HepG2 (cell line): ENCODE measurements at regions not wholly inside any gene's neighbourhood (a gene's known extent, or its start where the extent isn't known, plus 50 kb on each side); places are given as distances from the start of the nearest gene placed in this dataset.

Source experiments
- ATAC-seq: fragments of 200-7000 bp; cut with Tn5 transposase; 3 replicates; pipeline ENCODE4 v1.9.1; 2020; ENCODE audit warnings: mild to moderate bottlenecking, moderate library complexity
- BruUV-seq: library from RNA; stranded (reverse); fragments of 400-500 nt; replicated peaks from 2 replicates; lab custom pipeline; 2021; lab: Mats Ljungman, UMichigan
- CTCF ChIA-PET: fragments of 300-600 bp; formaldehyde crosslinking; extraction: SDS; loops from one replicate; lab custom pipeline; 2021; ENCODE audit warnings: low total read pairs, inconsistent platforms, low intra/inter-chr PET ratio; lab: Yijun Ruan, JAX
- POLR2A ChIA-PET: fragments of 350-600 bp; sonication (Branson Sonifier 250); formaldehyde crosslinking; loops from one replicate; lab custom pipeline; 2020; ENCODE audit warnings: antibody characterized with exemption, inconsistent platforms; lab: Yijun Ruan, JAX
- DNase-seq: peaks from one replicate; pipeline ENCODE4 v3.0.0-alpha.2; 2015; ENCODE audit warnings: low spot score
- FAIRE-seq: peaks from 3 replicates; lab custom pipeline; 2011; peaks lifted over from hg19 to GRCh38; lab: Jason Lieb, UNC
- H2AFZ ChIP-seq: one replicate; pipeline ENCODE4 v1.6.1; 2011; ENCODE audit warnings: low read length, inconsistent platforms
- H3K27ac ChIP-seq: fragments of 300-600 bp; 3 replicates; pipeline ENCODE4 v1.8.0; 2011; ENCODE audit warnings: mixed run types, mild to moderate bottlenecking, mixed read lengths, low read length, inconsistent platforms; ENCODE audit not compliant: insufficient read depth; ENCODE audit errors: extremely low read length
- H3K27me3 ChIP-seq, 2 experiments: fragments of 200-600 bp in 1 of 2; 2 replicates in 1 of 2; 3 replicates in 1 of 2; pipeline versions ENCODE4 v1.6.0 to v1.8.0; 2011; ENCODE audit warnings: low read length in 2 of 2, mild to moderate bottlenecking in 2 of 2, moderate library complexity in 2 of 2, inconsistent platforms in 1 of 2; ENCODE audit not compliant: insufficient read depth in 2 of 2, control insufficient read depth in 1 of 2
- H3K36me3 ChIP-seq, 2 experiments: fragments of 200-600 bp in 1 of 2; replicated peaks in 1 of 2; 2 replicates in 1 of 2; 3 replicates in 1 of 2; pipeline versions ENCODE4 v1.5.1 to v1.8.0; 2011; ENCODE audit warnings: low read length in 2 of 2, inconsistent platforms in 1 of 2; ENCODE audit not compliant: insufficient read depth in 2 of 2, control insufficient read depth in 1 of 2
- H3K4me1 ChIP-seq: 2 replicates; pipeline ENCODE4 v1.5.1; 2012; ENCODE audit warnings: low read length, inconsistent platforms; ENCODE audit not compliant: insufficient read depth
- H3K4me2 ChIP-seq: 2 replicates; pipeline ENCODE4 v1.6.0; 2011; ENCODE audit warnings: low read depth, low read length, inconsistent platforms
- H3K4me3 ChIP-seq, 3 experiments: fragments of 200-600 bp in 1 of 3; sonication (generic), shearing (Covaris generic) in 1 of 3; replicated peaks in 1 of 3; 2 replicates each; pipeline ENCODE4 v1.5.1; 2011 to 2016; ENCODE audit warnings: low read length in 3 of 3, inconsistent platforms in 2 of 3, low read depth in 2 of 3, mild to moderate bottlenecking in 2 of 3, control low read depth in 1 of 3, mixed read lengths in 1 of 3; ENCODE audit not compliant: insufficient read depth in 1 of 3
- H3K79me2 ChIP-seq: one replicate; pipeline ENCODE4 v1.6.1; 2011; ENCODE audit warnings: low read length, inconsistent platforms; ENCODE audit not compliant: insufficient read depth
- H3K9ac ChIP-seq: 2 replicates; pipeline ENCODE4 v1.6.0; 2011; ENCODE audit warnings: mild to moderate bottlenecking, low read depth, low read length, inconsistent platforms; ENCODE audit not compliant: insufficient read depth
- H3K9me3 ChIP-seq: 2 replicates; pipeline ENCODE4 v1.5.1; 2012; ENCODE audit warnings: mild to moderate bottlenecking, low read length
- H4K20me1 ChIP-seq: 2 replicates; pipeline ENCODE4 v1.6.0; 2011; ENCODE audit warnings: inconsistent platforms, mild to moderate bottlenecking, low read length, moderate library complexity; ENCODE audit not compliant: insufficient read depth
- IKZF1 ChIP-seq: fragments of 450-650 bp; IDR thresholded peaks from 2 replicates; pipeline ENCODE4 v1.7.1; 2016
- MXI1 ChIP-seq: IDR thresholded peaks from 3 replicates; pipeline ENCODE4 v1.6.1; 2012; ENCODE audit warnings: low read depth, low read length, inconsistent platforms, borderline replicate concordance
- TCF12 ChIP-seq, 2 experiments: fragments of 450-650 bp in 1 of 2; sonication (generic) in 1 of 2; formaldehyde crosslinking in 1 of 2; IDR thresholded peaks; 2 replicates each; pipeline versions ENCODE4 v1.6.1 to v1.8.0; 2017 to 2022; ENCODE audit warnings: antibody characterized with exemption in 1 of 2, mild to moderate bottlenecking in 1 of 2, missing genetic modification reagents in 1 of 2, moderate library complexity in 1 of 2
- ZNF24 ChIP-seq: fragments of 450-650 bp; IDR thresholded peaks from 2 replicates; pipeline ENCODE4 v1.6.1; 2017; ENCODE audit warnings: antibody characterized with exemption, mild to moderate bottlenecking
- WGBS: methylation state at CpG from one replicate; pipeline ENCODE4 v1.1.6; 2017; ENCODE audit warnings: low lambda C conversion rate; 5-methylcytosine and 5-hydroxymethylcytosine counted together
- in situ Hi-C: cut with HindIII; loops from 2 replicates; pipeline ENCODE4 v1.10.0; 2017; ENCODE audit warnings: low pct_unique_long_range_greater_than_20kb; ENCODE audit not compliant: extremely low pct_ligation_motif_present
- intact Hi-C: fragments of 100-400 bp; cut with micrococcal nuclease; formaldehyde crosslinking; loops from one replicate; pipeline ENCODE4 v1.10.0; 2022; ENCODE audit not compliant: unreplicated experiment
- TF ChIP-seq, protein P1 (sequence below): sonication (generic); formaldehyde crosslinking; conservative IDR thresholded peaks from 2 replicates; pipeline ENCODE4 v1.8.1; 2023; ENCODE audit warnings: missing genetic modification reagents
- TF ChIP-seq, protein P2 (sequence below): sonication (generic); formaldehyde crosslinking; IDR thresholded peaks from 2 replicates; pipeline ENCODE4 v1.5.1; 2020; ENCODE audit warnings: mild to moderate bottlenecking, moderate library complexity, missing genetic modification reagents
- TF ChIP-seq, protein P3 (sequence below): sonication (generic); formaldehyde crosslinking; IDR thresholded peaks from 2 replicates; pipeline ENCODE4 v1.5.1; 2020; ENCODE audit warnings: missing genetic modification reagents, mild to moderate bottlenecking, borderline replicate concordance
- TF ChIP-seq, protein P4 (sequence below): sonication (generic); formaldehyde crosslinking; IDR thresholded peaks from 2 replicates; pipeline ENCODE4 v1.4.0; 2020; ENCODE audit warnings: missing genetic modification reagents
- TF ChIP-seq, protein P5 (sequence below): sonication (generic); formaldehyde crosslinking; IDR thresholded peaks from 2 replicates; pipeline ENCODE4 v1.4.0; 2020; ENCODE audit warnings: missing genetic modification reagents, borderline replicate concordance
- TF ChIP-seq, protein P6 (sequence below): sonication (generic); formaldehyde crosslinking; IDR thresholded peaks from 2 replicates; pipeline ENCODE4 v1.4.0; 2020; ENCODE audit warnings: missing genetic modification reagents
- TF ChIP-seq, protein P7 (sequence below): sonication (generic); formaldehyde crosslinking; IDR thresholded peaks from 2 replicates; pipeline ENCODE4 v1.5.0; 2020; ENCODE audit warnings: mild to moderate bottlenecking, missing genetic modification reagents

DNA sequence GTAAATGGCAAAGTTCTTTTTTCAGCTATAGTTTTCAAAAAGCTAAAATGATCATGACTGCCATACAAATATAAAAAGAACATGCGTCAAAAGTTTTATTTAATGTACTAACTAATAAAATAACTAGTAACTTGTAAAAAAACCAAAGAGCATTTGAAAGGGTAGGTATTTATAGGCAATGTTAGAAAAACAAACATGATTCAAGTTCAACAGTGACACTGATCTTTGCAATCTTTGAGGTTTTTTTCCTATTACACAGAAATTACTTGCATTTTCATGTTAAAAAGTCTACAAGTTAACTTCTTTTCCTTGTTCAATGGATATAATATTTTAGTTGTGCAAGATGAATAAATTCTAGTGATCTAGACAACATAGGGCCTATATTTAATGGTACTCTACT lies 72.3 kb upstream of the GRID2 start:
- no peaks in the 10 kb centered on the region for H3K36me3 ChIP-seq
- no peak overlapping the region for H2AFZ ChIP-seq
- intact Hi-C loops = no loop called here
- in situ Hi-C loops = no loop called here
- no peaks in the 10 kb centered on the region for H3K9me3 ChIP-seq
- no peak overlapping the region for H3K27ac ChIP-seq
- H3K4me3 ChIP-seq = no peak overlapping the region
- no peak overlapping the region for H3K9ac ChIP-seq
- DNase-seq (no peak), FAIRE-seq (no peak), ATAC-seq (no peak)
- BruUV-seq = no TSS peak
- H3K27me3 ChIP-seq = no peaks in the 10 kb centered on the region
- H4K20me1 ChIP-seq = no peaks in the 10 kb centered on the region
- no peaks in the 10 kb centered on the region for H3K4me1 ChIP-seq
- H3K4me2 ChIP-seq = no peak overlapping the region
- CTCF ChIA-PET = no interaction called here
- 7% methylated on average over 1 of the region's 1 CpG for WGBS
- POLR2A ChIA-PET = no interaction called here
- no peaks in the 10 kb centered on the region for H3K79me2 ChIP-seq
- TF ChIP-seq, protein P1, sequence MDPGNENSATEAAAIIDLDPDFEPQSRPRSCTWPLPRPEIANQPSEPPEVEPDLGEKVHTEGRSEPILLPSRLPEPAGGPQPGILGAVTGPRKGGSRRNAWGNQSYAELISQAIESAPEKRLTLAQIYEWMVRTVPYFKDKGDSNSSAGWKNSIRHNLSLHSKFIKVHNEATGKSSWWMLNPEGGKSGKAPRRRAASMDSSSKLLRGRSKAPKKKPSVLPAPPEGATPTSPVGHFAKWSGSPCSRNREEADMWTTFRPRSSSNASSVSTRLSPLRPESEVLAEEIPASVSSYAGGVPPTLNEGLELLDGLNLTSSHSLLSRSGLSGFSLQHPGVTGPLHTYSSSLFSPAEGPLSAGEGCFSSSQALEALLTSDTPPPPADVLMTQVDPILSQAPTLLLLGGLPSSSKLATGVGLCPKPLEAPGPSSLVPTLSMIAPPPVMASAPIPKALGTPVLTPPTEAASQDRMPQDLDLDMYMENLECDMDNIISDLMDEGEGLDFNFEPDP = no peak
- TF ChIP-seq, protein P2, sequence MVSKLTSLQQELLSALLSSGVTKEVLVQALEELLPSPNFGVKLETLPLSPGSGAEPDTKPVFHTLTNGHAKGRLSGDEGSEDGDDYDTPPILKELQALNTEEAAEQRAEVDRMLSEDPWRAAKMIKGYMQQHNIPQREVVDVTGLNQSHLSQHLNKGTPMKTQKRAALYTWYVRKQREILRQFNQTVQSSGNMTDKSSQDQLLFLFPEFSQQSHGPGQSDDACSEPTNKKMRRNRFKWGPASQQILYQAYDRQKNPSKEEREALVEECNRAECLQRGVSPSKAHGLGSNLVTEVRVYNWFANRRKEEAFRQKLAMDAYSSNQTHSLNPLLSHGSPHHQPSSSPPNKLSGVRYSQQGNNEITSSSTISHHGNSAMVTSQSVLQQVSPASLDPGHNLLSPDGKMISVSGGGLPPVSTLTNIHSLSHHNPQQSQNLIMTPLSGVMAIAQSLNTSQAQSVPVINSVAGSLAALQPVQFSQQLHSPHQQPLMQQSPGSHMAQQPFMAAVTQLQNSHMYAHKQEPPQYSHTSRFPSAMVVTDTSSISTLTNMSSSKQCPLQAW (CRISPR knock-in tag) = no peak
- TF ChIP-seq, protein P3, sequence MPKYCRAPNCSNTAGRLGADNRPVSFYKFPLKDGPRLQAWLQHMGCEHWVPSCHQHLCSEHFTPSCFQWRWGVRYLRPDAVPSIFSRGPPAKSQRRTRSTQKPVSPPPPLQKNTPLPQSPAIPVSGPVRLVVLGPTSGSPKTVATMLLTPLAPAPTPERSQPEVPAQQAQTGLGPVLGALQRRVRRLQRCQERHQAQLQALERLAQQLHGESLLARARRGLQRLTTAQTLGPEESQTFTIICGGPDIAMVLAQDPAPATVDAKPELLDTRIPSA (CRISPR knock-in tag) = no peak
- TF ChIP-seq, protein P4, sequence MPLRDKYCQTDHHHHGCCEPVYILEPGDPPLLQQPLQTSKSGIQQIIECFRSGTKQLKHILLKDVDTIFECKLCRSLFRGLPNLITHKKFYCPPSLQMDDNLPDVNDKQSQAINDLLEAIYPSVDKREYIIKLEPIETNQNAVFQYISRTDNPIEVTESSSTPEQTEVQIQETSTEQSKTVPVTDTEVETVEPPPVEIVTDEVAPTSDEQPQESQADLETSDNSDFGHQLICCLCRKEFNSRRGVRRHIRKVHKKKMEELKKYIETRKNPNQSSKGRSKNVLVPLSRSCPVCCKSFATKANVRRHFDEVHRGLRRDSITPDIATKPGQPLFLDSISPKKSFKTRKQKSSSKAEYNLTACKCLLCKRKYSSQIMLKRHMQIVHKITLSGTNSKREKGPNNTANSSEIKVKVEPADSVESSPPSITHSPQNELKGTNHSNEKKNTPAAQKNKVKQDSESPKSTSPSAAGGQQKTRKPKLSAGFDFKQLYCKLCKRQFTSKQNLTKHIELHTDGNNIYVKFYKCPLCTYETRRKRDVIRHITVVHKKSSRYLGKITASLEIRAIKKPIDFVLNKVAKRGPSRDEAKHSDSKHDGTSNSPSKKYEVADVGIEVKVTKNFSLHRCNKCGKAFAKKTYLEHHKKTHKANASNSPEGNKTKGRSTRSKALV (CRISPR knock-in tag) = no peak
- TF ChIP-seq, protein P5, sequence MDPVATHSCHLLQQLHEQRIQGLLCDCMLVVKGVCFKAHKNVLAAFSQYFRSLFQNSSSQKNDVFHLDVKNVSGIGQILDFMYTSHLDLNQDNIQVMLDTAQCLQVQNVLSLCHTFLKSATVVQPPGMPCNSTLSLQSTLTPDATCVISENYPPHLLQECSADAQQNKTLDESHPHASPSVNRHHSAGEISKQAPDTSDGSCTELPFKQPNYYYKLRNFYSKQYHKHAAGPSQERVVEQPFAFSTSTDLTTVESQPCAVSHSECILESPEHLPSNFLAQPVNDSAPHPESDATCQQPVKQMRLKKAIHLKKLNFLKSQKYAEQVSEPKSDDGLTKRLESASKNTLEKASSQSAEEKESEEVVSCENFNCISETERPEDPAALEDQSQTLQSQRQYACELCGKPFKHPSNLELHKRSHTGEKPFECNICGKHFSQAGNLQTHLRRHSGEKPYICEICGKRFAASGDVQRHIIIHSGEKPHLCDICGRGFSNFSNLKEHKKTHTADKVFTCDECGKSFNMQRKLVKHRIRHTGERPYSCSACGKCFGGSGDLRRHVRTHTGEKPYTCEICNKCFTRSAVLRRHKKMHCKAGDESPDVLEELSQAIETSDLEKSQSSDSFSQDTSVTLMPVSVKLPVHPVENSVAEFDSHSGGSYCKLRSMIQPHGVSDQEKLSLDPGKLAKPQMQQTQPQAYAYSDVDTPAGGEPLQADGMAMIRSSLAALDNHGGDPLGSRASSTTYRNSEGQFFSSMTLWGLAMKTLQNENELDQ (CRISPR knock-in tag) = no peak
- TF ChIP-seq IKZF1 = no peak
- TF ChIP-seq ZNF24 = no peak
- no peak for TF ChIP-seq TCF12 (IDR thresholded peaks at IDR 0.05)
- TF ChIP-seq TCF12 (CRISPR knock-in tag; IDR thresholded peaks at IDR 0.05) = no peak
- TF ChIP-seq, protein P6, sequence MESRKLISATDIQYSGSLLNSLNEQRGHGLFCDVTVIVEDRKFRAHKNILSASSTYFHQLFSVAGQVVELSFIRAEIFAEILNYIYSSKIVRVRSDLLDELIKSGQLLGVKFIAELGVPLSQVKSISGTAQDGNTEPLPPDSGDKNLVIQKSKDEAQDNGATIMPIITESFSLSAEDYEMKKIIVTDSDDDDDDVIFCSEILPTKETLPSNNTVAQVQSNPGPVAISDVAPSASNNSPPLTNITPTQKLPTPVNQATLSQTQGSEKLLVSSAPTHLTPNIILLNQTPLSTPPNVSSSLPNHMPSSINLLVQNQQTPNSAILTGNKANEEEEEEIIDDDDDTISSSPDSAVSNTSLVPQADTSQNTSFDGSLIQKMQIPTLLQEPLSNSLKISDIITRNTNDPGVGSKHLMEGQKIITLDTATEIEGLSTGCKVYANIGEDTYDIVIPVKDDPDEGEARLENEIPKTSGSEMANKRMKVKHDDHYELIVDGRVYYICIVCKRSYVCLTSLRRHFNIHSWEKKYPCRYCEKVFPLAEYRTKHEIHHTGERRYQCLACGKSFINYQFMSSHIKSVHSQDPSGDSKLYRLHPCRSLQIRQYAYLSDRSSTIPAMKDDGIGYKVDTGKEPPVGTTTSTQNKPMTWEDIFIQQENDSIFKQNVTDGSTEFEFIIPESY (CRISPR knock-in tag) = no peak
- TF ChIP-seq, protein P7, sequence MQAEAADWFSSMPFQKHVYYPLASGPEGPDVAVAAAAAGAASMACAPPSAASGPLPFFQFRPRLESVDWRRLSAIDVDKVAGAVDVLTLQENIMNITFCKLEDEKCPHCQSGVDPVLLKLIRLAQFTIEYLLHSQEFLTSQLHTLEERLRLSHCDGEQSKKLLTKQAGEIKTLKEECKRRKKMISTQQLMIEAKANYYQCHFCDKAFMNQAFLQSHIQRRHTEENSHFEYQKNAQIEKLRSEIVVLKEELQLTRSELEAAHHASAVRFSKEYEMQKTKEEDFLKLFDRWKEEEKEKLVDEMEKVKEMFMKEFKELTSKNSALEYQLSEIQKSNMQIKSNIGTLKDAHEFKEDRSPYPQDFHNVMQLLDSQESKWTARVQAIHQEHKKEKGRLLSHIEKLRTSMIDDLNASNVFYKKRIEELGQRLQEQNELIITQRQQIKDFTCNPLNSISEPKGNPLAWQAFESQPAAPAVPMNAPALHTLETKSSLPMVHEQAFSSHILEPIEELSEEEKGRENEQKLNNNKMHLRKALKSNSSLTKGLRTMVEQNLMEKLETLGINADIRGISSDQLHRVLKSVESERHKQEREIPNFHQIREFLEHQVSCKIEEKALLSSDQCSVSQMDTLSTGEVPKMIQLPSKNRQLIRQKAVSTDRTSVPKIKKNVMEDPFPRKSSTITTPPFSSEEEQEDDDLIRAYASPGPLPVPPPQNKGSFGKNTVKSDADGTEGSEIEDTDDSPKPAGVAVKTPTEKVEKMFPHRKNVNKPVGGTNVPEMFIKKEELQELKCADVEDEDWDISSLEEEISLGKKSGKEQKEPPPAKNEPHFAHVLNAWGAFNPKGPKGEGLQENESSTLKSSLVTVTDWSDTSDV = no peak
- no peak for TF ChIP-seq MXI1
